ENCODE measurements at regions not wholly inside any gene's neighbourhood (a gene's known extent, or its start where the extent isn't known, plus 50 kb on each side); places are given as distances from the start of the nearest gene placed in this dataset.
"Not testable (repeated sequence)": the region's sequence is repeated elsewhere in the genome, so short reads cannot be mapped to it uniquely, and the experiment has no call there.

DNA sequence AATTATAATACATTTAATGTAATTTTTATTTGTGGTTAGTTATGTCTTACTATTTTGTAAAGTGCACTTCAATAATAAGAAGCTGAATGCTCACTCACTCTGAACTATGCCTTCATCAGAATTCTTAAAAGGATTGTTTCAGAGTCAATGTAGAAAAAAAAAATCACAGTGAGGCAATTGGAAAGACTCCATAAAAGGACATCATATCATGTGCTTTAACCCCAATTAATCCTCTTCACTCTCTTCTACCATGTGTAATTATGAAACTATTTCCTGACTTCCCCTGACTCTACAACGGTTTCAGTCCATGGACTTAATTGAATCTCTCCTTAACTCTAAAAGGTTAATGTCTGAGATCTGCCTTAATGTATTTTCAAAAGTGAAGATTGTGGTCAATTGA is 250.4 kb upstream of the ALG10 start:
- Histone ChIP-seq H3K27me3 (no peaks in the 10 kb centered on the region), H3K4me3 (no peak overlapping the region), H3K36me3 (no peaks in the 10 kb centered on the region), H3K9me3 (peaks cover 0 to 9% (median 3%) of the 10 kb centered on the region in 4 donors), H3K4me1 (no peaks in the 10 kb centered on the region), H3K27ac (no peak overlapping the region)
- 48 to 61% (median 54%) methylated on average over 1 of the region's 1 CpG for WGBS, 5 donors
- no peak for DNase-seq
- TF ChIP-seq CTCF (IDR thresholded peaks at IDR 0.05) (no peak), POLR2A (IDR thresholded peaks at IDR 0.05) (no peak), POLR2AphosphoS5 (IDR thresholded peaks at IDR 0.05) (no peak), EP300 (IDR thresholded peaks at IDR 0.05) (no peak)
- intact Hi-C loops (cut with DNase I; ENCODE audit: low total_unique reads) = no loop called here

DNA sequence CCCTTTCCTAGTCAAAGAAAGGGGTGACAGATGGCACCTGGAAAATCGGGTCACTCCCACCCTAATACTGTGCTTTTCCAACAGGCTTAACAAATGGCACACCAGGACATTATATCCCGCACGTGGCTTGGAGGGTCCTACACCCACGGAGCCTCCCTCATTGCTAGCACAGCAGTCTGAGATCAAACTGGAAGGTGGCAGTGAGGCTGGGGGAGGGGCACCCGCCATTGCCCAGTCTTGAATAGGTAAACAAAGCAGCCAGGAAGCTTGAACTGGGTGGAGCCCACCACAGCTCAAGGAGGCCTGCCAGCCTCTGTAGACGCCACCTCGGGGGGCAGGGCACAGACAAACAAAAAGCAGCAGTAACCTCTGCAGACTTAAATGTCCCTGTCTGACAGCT is 249.2 kb upstream of the ALG10 start:
- H3K27me3 ChIP-seq; DNase-seq; intact Hi-C loops (cut with DNase I; ENCODE audit: low total_unique reads); H3K4me1 ChIP-seq; H3K9me3 ChIP-seq; H3K27ac ChIP-seq; H3K36me3 ChIP-seq; H3K4me3 ChIP-seq: not testable (repeated sequence)
- 74 to 85% (median 76%) methylated on average over 3 to 7 of the region's 7 CpGs for WGBS, 5 donors

DNA sequence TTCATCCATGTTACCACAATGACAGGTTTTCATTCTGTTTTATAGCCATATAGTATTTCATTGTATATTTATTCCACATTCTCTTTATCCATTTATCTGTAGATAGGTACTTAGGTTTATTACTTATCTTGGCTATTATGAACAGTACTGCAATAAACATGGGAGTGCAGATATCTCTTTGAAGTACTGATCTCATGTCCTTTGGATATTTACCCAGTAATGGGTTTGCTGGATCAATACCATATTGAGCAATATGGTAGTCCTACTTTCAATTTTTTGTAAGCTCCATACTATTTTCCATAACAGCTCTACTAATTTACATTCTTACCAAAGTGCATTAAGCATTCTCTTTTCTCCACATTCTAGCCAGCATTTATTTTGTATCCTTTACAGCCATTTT is 235.8 kb upstream of the ALG10 start:
- no peaks in the 10 kb centered on the region for H3K27me3 ChIP-seq

GRCh38 chr12:33794954-33795353 is 227.3 kb upstream of the ALG10 start:
- Histone ChIP-seq H3K4me1 (no peaks in the 10 kb centered on the region), H3K27ac (no peak overlapping the region), H3K9me3 (peaks cover 0 to 18% (median 3%) of the 10 kb centered on the region in 4 donors), H3K27me3 (no peaks in the 10 kb centered on the region), H3K4me3 (no peak overlapping the region), H3K36me3 (no peaks in the 10 kb centered on the region)
- no peak for DNase-seq
- intact Hi-C loops (cut with DNase I; ENCODE audit: low total_unique reads) = no loop called here
- TF ChIP-seq POLR2A (IDR thresholded peaks at IDR 0.05) = no peak
- TF ChIP-seq EP300 (IDR thresholded peaks at IDR 0.05) = no peak
- no peak for TF ChIP-seq POLR2AphosphoS5 (IDR thresholded peaks at IDR 0.05)
- no peak for TF ChIP-seq CTCF (IDR thresholded peaks at IDR 0.05)

More for the DNA sequence above, 235.8 kb upstream of the ALG10 start:
- H3K4me3 ChIP-seq = no peak overlapping the region
- H3K4me1 ChIP-seq = no peaks in the 10 kb centered on the region
- H3K27ac ChIP-seq = no peak overlapping the region
- DNase-seq = no peak
- peaks cover 0 to 10% (median 4%) of the 10 kb centered on the region in 4 donors for H3K9me3 ChIP-seq
- H3K36me3 ChIP-seq = no peaks in the 10 kb centered on the region
- TF ChIP-seq CTCF (IDR thresholded peaks at IDR 0.05) (no peak), POLR2AphosphoS5 (IDR thresholded peaks at IDR 0.05) (no peak), POLR2A (IDR thresholded peaks at IDR 0.05) (no peak), EP300 (IDR thresholded peaks at IDR 0.05) (no peak)
- intact Hi-C loops (cut with DNase I; ENCODE audit: low total_unique reads) = no loop called here

GRCh38 chr12:33795536-33795935 is 226.8 kb upstream of the ALG10 start:
- Histone ChIP-seq H3K36me3 (no peaks in the 10 kb centered on the region), H3K27me3 (no peaks in the 10 kb centered on the region), H3K9me3 (peaks cover 0 to 18% (median 2%) of the 10 kb centered on the region in 4 donors), H3K27ac (no peak overlapping the region), H3K4me1 (no peaks in the 10 kb centered on the region), H3K4me3 (no peak overlapping the region)
- intact Hi-C loops (cut with DNase I; ENCODE audit: low total_unique reads) = no loop called here
- no peak for DNase-seq
- TF ChIP-seq POLR2AphosphoS5 (IDR thresholded peaks at IDR 0.05) = no peak
- no peak for TF ChIP-seq EP300 (IDR thresholded peaks at IDR 0.05)
- TF ChIP-seq CTCF (IDR thresholded peaks at IDR 0.05) = no peak
- no peak for TF ChIP-seq POLR2A (IDR thresholded peaks at IDR 0.05)
- 56 to 72% (median 65%) methylated on average over 3 of the region's 3 CpGs for WGBS, 5 donors

All from stomach (tissue), 8 donors.